Renal pelvis (tissue), 1 donor: ENCODE measurements at regions not wholly inside any gene's neighbourhood (a gene's known extent, or its start where the extent isn't known, plus 50 kb on each side); places are given as distances from the start of the nearest gene placed in this dataset.

ENCODE experiments used
- DNase-seq: peaks from one replicate; pipeline ENCODE4 v3.0.0-alpha.2; 2013

- peak; percentile 9 for DNase-seq
These were observed 56.7 kb upstream of the RAB38 start for GRCh38 chr11:88231894-88232482.

DNA sequence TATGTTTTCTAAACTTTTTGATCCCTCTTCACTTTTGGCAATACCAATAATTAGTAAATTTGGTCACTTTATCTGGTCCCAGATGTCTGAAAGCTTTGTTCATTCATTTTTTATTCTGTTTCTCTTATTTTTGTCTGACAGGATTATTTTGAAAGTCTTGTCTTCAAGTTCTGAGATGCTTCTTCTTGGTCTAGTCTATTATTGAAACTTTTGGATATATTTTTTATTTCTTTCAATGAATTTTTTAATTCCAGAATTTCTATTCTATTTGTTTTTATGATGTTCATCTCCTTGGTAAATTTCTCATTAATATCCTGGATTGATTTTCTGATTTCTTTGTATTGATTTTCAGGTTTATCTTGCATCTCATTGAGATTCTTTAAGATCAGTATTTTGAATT lies 54.1 kb upstream of the RAB38 start:
- DNase-seq = no peak
